ENCODE measurements at regions not wholly inside any gene's neighbourhood (a gene's known extent, or its start where the extent isn't known, plus 50 kb on each side); places are given as distances from the start of the nearest gene placed in this dataset.
"Not testable (repeated sequence)": the region's sequence is repeated elsewhere in the genome, so short reads cannot be mapped to it uniquely, and the experiment has no call there.

GRCh38 chr1:55885619-55886018, 670.5 kb upstream of the USP24 start:
- intact Hi-C loops (cut with micrococcal nuclease) = no loop called here

DNA sequence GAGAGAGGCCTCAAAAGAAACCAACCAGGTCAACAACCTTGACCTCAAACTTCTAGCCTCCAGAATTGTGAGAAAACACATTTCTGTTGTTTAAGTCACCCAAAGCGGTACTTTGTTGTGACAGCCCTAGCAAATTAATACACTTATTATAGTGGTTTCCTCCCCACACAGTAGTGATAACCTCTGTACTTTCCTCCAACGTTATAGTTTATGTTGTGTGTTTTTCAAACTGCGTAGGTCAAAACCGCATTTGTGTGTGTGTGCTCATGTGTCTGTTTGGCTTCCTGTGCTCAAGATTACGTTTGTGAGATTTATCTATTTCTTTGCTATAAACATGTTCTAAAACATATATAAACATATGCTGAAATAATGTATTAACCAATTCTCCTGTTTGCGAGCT, 667.8 kb upstream of the USP24 start:
- intact Hi-C loops (cut with micrococcal nuclease) = no loop called here

DNA sequence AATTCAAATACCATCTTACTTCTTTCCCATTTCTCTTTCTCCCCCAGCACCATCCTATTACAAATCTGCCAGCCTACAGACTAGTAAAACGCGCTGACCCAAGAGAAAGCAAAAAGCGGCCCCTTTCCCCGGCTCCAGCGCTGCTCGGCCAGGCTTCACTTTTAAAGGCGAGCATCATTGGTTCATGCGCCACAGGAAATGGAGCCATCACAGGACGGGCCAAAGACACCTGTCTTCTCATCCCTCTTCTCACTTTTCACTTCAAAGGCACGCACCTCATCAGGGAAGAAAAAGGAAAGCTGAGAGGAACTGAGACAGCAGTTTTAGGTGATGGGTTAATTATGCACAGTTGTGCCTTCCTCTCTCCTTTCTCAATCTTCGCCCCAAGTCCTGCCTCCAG, 664.2 kb upstream of the USP24 start:
- intact Hi-C loops (cut with micrococcal nuclease) = no loop called here

- intact Hi-C loops (cut with micrococcal nuclease) = no loop called here
Measured at GRCh38 chr1:55877437-55878232, 662.5 kb upstream of the USP24 start.

DNA sequence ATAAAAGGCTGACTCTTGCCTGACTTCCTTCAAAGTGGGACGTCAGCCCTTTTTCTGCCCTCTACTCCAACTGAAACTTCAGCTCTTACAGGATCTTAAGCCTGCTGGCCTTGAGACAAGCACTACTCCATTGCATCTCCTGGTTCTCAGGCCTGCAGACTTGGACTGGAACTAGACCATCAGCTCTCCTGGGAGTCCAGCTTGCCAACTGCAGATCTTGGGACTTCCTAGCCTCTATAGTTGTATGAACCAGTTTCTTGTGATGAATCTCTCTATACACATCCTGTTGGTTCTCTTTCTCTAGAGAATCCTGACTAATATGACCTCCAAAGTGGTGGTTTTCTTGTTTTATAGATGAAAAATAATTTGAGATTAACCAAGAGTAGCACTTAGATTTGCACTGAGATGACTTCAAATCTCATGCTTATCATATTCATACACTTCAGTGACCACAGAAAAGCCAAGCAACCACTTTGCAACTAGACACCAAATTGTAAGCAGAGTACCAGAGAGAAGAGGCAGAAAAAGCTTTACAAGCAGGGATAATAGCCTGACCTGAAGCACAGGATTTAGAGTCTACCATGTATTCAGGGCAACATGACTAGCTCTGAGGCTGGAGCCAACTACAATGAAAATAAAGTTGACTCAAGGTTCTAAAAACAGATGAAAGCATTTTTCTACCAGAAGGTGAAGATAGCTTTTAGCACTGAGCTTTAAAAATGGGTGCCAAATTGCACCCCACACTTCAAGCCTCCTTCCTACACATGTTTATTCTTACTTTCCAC, 661.3 kb upstream of the USP24 start:
- intact Hi-C loops (cut with micrococcal nuclease) = no loop called here

DNA sequence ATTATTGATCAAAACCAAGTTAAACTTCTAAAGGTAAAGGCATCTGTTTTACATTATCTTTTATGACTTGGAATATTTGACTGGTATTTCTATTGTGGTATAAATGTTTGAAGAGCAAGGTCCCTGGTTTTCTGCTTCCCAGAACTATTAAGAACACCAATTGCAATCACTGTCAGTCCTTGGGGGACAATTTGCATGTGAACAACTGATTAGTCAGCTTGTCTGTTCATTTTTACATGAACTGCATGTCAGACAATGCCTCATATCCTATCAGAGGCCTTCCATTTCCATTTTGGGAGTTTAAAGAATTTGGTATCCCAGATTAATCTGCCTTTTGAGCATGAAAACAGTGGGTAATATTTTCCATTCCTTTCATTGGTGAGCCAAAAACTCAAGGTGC, 654.9 kb upstream of the USP24 start:
- intact Hi-C loops (cut with micrococcal nuclease) = no loop called here

- intact Hi-C loops (cut with micrococcal nuclease) = no loop called here
Measured at GRCh38 chr1:55869065-55869464, 653.9 kb upstream of the USP24 start.

GRCh38 chr1:55868026-55868425, 652.9 kb upstream of the USP24 start:
- intact Hi-C loops (cut with micrococcal nuclease) = no loop called here

GRCh38 chr1:55867304-55867843, 652.2 kb upstream of the USP24 start:
- intact Hi-C loops (cut with micrococcal nuclease) = no loop called here

GRCh38 chr1:55865778-55866177, 650.6 kb upstream of the USP24 start:
- intact Hi-C loops (cut with micrococcal nuclease) = not testable (repeated sequence)

GRCh38 chr1:55864251-55864650, 649.1 kb upstream of the USP24 start:
- intact Hi-C loops (cut with micrococcal nuclease) = no loop called here

DNA sequence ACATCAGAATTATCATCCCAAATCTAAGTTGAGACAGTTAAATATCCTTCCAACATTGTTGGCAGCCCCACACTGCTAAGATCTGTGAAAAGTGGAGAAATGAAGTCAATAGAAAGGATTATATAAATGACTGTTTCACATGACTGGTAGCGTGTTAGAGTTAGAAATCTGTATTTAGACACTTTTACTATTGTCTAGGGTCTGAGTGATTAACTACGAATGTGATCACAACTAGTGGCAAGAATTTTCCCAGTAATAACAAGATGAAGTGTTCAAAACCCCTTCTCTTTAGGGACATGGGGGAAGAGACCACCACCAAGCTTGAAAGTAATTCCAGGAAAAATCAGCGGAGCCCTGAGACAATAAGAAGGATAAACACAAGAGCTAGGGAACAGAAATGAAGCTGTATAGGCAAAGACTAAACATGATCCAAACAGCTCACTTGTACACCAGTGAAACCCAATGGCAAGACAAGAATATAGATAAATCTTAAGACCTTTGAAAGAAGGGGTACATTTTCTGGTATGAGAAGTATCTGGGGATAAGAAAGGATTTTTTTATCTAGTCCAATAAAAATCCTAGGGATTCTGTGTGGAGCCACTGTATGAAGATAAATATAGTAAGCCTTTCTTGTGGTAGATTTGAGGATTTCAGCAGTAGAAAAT, 646.6 kb upstream of the USP24 start:
- intact Hi-C loops (cut with micrococcal nuclease) = no loop called here

DNA sequence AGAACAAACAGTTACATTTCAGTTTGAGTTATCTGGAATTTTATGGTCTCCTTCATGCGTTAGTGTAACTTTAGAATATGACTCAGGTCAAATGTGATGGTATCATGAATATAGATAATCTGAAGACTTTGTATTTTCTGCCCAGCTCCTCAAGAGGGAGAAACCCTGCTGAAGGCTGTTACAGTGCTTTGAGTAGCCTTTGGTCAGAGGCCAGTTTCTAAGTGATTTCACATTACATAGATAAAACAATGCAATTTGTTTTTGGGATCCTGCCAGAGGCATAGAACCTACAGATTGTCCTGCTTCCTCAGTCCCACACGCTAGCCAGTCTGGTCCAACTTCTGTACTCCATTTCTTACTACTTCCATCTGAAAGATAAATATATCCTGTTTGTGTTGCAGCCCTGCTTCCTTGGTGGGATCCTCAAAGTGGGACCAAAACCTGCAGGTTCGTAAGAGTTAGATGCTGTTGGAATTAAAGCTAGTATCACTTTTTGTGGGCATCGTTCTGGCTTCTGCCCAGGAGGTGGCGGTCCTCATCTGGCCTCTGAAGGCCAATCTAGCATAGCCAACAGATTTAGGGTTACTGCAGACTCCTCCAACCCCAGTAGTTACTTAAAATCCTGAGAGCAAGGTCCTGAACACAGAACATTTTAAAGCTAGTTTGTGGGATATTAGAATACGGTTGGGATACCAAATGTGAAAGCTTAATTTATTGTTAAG, 645.8 kb upstream of the USP24 start:
- intact Hi-C loops (cut with micrococcal nuclease) = no loop called here

DNA sequence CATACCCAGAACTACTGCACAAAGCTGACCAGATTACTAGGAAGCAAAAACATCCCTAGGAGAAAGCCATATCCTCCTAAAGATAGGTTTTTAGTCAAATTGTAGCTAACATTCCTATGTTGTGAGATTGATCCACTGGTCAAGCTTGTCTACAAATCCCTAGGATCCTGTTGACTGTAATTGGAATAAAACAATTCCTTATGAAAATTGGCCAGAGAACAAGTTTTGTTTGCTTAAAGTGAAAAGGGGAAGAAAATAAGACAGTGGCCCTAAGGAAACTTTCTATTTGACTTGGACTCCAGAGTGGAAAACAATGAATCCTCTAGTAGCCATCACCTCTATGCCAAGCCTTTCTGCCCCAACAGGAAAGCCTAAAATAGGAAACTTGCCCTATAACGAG, 645.2 kb upstream of the USP24 start:
- intact Hi-C loops (cut with micrococcal nuclease) = no loop called here

GRCh38 chr1:55854911-55855310, 639.7 kb upstream of the USP24 start:
- intact Hi-C loops (cut with micrococcal nuclease) = no loop called here

- intact Hi-C loops (cut with micrococcal nuclease) = no loop called here
Measured at GRCh38 chr1:55848906-55849305, 633.7 kb upstream of the USP24 start.

- intact Hi-C loops (cut with micrococcal nuclease) = no loop called here
Measured at GRCh38 chr1:55846051-55846450, 630.9 kb upstream of the USP24 start.

DNA sequence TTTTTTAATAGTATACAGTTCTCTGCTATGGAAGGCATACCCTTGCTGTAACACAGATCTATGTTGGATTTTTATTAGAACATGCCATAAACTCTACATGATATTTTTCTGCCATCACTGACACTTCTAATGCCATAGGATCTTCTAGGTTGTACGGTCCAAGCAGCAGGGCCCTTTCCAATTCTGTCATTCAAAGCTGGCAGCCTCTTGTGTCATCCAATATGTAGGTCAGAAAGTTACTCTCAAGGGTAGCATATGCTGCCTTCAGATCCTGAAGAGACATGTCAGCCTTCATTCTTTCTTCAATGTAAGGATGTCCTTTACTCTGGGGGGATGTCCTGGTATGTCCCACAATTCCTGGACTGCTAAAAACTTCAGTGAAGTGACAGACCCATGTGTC, 629.2 kb upstream of the USP24 start:
- intact Hi-C loops (cut with micrococcal nuclease) = no loop called here

DNA sequence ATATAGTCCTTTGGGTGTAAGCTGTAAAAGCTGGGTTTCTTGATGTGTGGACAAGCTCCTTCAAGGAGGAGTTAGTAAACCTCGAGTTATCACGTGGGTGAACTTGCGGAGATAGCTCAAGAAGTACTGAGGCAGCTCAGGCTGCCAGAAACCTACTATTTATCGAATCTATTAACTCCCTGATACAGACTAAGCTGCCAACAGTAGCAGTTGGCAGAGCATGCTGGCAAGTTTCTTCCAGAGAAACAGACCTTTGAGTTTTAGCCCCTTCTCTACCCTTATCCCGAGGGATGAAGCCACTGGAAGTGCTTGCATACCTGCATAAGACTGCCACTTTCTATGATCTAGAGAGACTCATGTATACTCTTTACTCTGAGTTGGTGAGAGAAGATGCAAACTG, 624.5 kb upstream of the USP24 start:
- intact Hi-C loops (cut with micrococcal nuclease) = no loop called here

DNA sequence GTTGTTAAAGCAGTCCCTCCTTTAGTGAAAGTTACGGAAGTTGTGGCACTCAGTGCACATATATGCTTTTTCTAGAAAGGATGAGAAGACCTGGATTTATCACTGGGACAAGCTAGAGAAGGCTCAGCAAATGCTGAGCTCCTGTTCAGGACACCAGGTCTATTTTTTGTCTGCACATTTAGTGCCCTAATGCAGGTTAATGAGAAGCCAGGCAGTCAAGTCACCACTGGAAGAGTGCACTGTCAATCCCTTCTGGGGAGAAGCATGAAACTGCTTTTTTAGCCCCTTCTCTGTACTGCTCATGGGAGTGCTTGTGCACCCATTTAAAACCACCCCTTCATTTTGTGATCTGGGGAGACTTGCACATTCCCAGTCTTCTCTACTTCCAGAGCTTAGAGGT, 624.1 kb upstream of the USP24 start:
- intact Hi-C loops (cut with micrococcal nuclease) = no loop called here

- intact Hi-C loops (cut with micrococcal nuclease) = no loop called here
Measured at GRCh38 chr1:55836086-55836485, 620.9 kb upstream of the USP24 start.
